Mesendoderm (in vitro differentiated cells): ENCODE measurements at regions not wholly inside any gene's neighbourhood (a gene's known extent, or its start where the extent isn't known, plus 50 kb on each side); places are given as distances from the start of the nearest gene placed in this dataset. TPM values are rescaled to one million over a fixed set of nuclear protein-coding genes. Genes with fewer than 3 reads are reported as not detected.

Source experiments
- small RNA-seq: library from polyadenylated mRNA; stranded (forward); fragments of <200 nt; extraction: miRNeasy Mini kit (QIAGEN cat#:217004); gene quantifications from one replicate; pipeline ENCODE3, GENCODE V24; 2013; ENCODE audit not compliant: insufficient read depth

Small RNA genes in the stretch of these regions (small RNA-seq; reads per million reads assigned to genes)
- gene RN7SL727P = not detected
